ENCODE measurements at regions not wholly inside any gene's neighbourhood (a gene's known extent, or its start where the extent isn't known, plus 50 kb on each side); places are given as distances from the start of the nearest gene placed in this dataset.

- no peak for TF ChIP-seq ZNF341 (tag by site-specific recombination; IDR thresholded peaks at IDR 0.05; ENCODE audit: low read depth)
- no peak for TF ChIP-seq CTCF (tag by site-specific recombination; IDR thresholded peaks at IDR 0.05)
Measured at GRCh38 chr2:146265656-146266055, 1579.2 kb upstream of the ACVR2A start.

All from HEK293 (cell line).